ENCODE measurements at regions not wholly inside any gene's neighbourhood (a gene's known extent, or its start where the extent isn't known, plus 50 kb on each side); places are given as distances from the start of the nearest gene placed in this dataset.
"Not testable (repeated sequence)": the region's sequence is repeated elsewhere in the genome, so short reads cannot be mapped to it uniquely, and the experiment has no call there.

DNA sequence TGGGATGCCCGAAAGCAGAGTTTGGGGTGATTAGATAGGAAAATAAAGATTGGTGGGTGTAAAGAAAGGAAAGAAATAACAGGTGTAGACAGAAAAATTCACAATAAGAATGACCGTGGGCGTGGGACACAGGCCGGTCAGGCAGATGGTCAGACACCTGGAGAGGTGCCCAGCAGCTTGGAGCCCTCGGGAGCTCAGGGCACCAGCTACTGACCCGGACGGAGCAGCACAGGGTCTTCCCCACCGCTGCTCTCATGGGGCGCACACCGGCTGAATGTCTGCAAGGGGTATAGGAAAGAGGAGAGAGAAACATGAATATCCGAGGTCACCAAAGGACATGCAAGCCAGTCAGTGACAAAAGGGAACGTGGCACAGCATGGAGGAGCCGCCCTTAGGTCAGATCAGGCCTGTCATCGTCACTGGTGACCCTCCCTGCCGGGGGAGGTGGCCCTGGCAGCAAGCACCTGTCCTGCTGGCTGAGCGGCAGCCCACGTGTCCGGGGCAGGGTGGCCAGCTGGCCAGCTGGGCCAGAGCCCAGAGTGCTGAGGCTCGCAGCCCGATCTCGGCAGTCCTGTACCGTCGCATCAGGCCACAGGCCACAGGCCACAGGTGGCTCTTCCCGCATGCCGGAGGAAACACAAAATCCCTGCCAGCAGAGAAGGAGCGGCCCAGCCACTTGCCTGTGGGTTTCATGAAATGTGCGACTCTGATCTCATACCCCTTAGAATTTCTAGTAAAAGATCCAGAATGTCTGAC, 112.0 kb upstream of the NDUFV2 start:
- H3K36me3 ChIP-seq (ENCODE audit: insufficient read depth, low read length), result no peaks in the 10 kb centered on the region
- no peak for DNase-seq (ENCODE audit: low spot score)
- intact Hi-C loops (cut with micrococcal nuclease; ENCODE audit: unreplicated experiment), result no loop called here
- H3K9me3 ChIP-seq (ENCODE audit: low read length), result no peaks in the 10 kb centered on the region
- POLR2A ChIA-PET, result interaction anchor here (1.6 kb wide), 1 partner anchor 10 kb away, joined by 4 read pairs; no protein-coding TSS in a partner anchor
- no peak overlapping the region for H3K4me3 ChIP-seq (ENCODE audit: low read depth, low read length, poor library complexity, severe bottlenecking)
- BruUV-seq (replicated peaks), result no TSS peak
- CTCF ChIA-PET (ENCODE audit: unreplicated experiment), result interaction anchor here (1.6 kb wide), 1 partner anchor 9 kb away, joined by 3 read pairs; no protein-coding TSS in a partner anchor
- H3K4me1 ChIP-seq (ENCODE audit: insufficient read depth, low read length, poor library complexity, severe bottlenecking), result peaks cover 36% of the 10 kb centered on the region
- no peak overlapping the region for H3K27ac ChIP-seq (ENCODE audit: low read depth, low read length, poor library complexity, severe bottlenecking)
- no peaks in the 10 kb centered on the region for H4K20me1 ChIP-seq (ENCODE audit: insufficient read depth, low read length)
- no peak overlapping the region for H3K4me2 ChIP-seq (ENCODE audit: low read length)
- no peaks in the 10 kb centered on the region for H3K79me2 ChIP-seq (ENCODE audit: insufficient read depth, low read depth, low read length)
- no peak for TF ChIP-seq EZH2phosphoT487 (IDR thresholded peaks at IDR 0.05; ENCODE audit: borderline replicate concordance, low read depth, low read length)
- TF ChIP-seq, protein P1, sequence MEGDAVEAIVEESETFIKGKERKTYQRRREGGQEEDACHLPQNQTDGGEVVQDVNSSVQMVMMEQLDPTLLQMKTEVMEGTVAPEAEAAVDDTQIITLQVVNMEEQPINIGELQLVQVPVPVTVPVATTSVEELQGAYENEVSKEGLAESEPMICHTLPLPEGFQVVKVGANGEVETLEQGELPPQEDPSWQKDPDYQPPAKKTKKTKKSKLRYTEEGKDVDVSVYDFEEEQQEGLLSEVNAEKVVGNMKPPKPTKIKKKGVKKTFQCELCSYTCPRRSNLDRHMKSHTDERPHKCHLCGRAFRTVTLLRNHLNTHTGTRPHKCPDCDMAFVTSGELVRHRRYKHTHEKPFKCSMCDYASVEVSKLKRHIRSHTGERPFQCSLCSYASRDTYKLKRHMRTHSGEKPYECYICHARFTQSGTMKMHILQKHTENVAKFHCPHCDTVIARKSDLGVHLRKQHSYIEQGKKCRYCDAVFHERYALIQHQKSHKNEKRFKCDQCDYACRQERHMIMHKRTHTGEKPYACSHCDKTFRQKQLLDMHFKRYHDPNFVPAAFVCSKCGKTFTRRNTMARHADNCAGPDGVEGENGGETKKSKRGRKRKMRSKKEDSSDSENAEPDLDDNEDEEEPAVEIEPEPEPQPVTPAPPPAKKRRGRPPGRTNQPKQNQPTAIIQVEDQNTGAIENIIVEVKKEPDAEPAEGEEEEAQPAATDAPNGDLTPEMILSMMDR (conservative IDR thresholded peaks at IDR 0.05; ENCODE audit: low read length), result no peak
- no peak overlapping the region for H2AFZ ChIP-seq (ENCODE audit: low read length)
- no peaks in the 10 kb centered on the region for H3K9me2 ChIP-seq (ENCODE audit: insufficient read depth, low read length)

DNA sequence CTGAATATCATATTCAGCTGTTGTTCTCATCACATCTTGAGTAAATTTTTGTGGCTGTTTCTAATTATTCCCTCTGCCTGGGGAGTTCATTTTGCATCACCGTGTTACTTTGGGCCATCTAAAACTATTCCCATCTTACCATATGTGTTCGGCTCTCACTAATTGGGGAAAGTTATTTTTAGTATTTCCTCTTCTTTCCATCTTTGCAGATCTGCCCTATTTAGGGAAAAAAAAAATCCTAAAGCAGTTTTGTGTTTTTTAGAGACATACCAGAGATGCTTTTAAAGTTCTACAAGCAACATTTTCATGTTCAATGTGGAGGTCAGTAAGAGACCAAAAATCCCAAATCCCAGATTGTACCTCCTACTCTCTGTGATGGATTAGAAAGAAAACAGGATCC, 111.3 kb upstream of the NDUFV2 start:
- BruUV-seq (replicated peaks), result no TSS peak
- Histone ChIP-seq H3K4me3 (ENCODE audit: low read depth, low read length, poor library complexity, severe bottlenecking) (no peak overlapping the region), H3K4me2 (ENCODE audit: low read length) (no peak overlapping the region), H3K9me2 (ENCODE audit: insufficient read depth, low read length) (no peaks in the 10 kb centered on the region), H2AFZ (ENCODE audit: low read length) (peak overlapping the region; percentile 57; the same call in 1 of the 2 replicates), H4K20me1 (ENCODE audit: insufficient read depth, low read length) (no peaks in the 10 kb centered on the region), H3K4me1 (ENCODE audit: insufficient read depth, low read length, poor library complexity, severe bottlenecking) (peaks cover 36% of the 10 kb centered on the region), H3K9me3 (ENCODE audit: low read length) (no peaks in the 10 kb centered on the region), H3K79me2 (ENCODE audit: insufficient read depth, low read depth, low read length) (no peaks in the 10 kb centered on the region), H3K27ac (ENCODE audit: low read depth, low read length, poor library complexity, severe bottlenecking) (no peak overlapping the region), H3K36me3 (ENCODE audit: insufficient read depth, low read length) (no peaks in the 10 kb centered on the region)
- intact Hi-C loops (cut with micrococcal nuclease; ENCODE audit: unreplicated experiment), result no loop called here
- TF ChIP-seq, protein P1 (conservative IDR thresholded peaks at IDR 0.05; ENCODE audit: low read length), result no peak
- TF ChIP-seq EZH2phosphoT487 (IDR thresholded peaks at IDR 0.05; ENCODE audit: borderline replicate concordance, low read depth, low read length), result no peak
- POLR2A ChIA-PET, result interaction anchor here (1.2 to 1.6 kb wide), 3 partner anchors 9 to 331 kb away, joined by 3 to 4 read pairs (median 3); no protein-coding TSS in a partner anchor
- DNase-seq (ENCODE audit: low spot score), result no peak
- CTCF ChIA-PET (ENCODE audit: unreplicated experiment), result interaction anchor here (1.6 kb wide), 1 partner anchor 9 kb away, joined by 3 read pairs; no protein-coding TSS in a partner anchor

DNA sequence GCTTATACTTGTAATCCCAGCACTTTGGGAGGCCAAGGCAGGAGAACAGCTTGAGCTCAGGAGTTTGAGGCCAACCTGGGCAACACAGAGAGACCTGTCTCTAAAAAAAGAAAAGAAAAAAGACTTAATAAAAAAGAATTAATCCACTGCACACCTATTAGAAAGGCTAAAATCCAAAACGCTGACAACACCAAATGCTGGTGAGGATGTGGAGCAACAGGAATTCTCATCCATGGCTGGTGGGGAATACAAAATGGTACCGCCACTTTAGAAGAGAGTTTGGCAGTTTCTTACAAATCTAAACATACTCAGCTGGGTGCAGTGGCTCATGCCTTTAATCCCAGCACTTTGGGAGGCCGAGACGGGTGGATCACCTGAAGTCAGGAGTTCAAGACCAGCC, 110.0 kb upstream of the NDUFV2 start:
- H3K36me3 ChIP-seq (ENCODE audit: insufficient read depth, low read length); intact Hi-C loops (cut with micrococcal nuclease; ENCODE audit: unreplicated experiment); H3K4me3 ChIP-seq (ENCODE audit: low read depth, low read length, poor library complexity, severe bottlenecking); H3K4me2 ChIP-seq (ENCODE audit: low read length); CTCF ChIA-PET (ENCODE audit: unreplicated experiment); BruUV-seq (replicated peaks); DNase-seq (ENCODE audit: low spot score); H3K9me3 ChIP-seq (ENCODE audit: low read length); H4K20me1 ChIP-seq (ENCODE audit: insufficient read depth, low read length); H2AFZ ChIP-seq (ENCODE audit: low read length); H3K27ac ChIP-seq (ENCODE audit: low read depth, low read length, poor library complexity, severe bottlenecking); H3K9me2 ChIP-seq (ENCODE audit: insufficient read depth, low read length); H3K79me2 ChIP-seq (ENCODE audit: insufficient read depth, low read depth, low read length): not testable (repeated sequence)
- peaks cover 27% of the 10 kb centered on the region for H3K4me1 ChIP-seq (ENCODE audit: insufficient read depth, low read length, poor library complexity, severe bottlenecking)
- POLR2A ChIA-PET, result interaction anchor here (1.0 to 1.2 kb wide), 3 partner anchors 123 to 332 kb away, joined by 3 read pairs; no protein-coding TSS in a partner anchor

Measured in OCI-LY7 (cell line).